Stimulated activated CD4-positive, alpha-beta T cell treated with anti-CD3 and anti-CD28 coated beads, Interleukin-4, amount 100 ng/mL, for 4 hours (primary cell): ENCODE measurements at regions not wholly inside any gene's neighbourhood (a gene's known extent, or its start where the extent isn't known, plus 50 kb on each side); places are given as distances from the start of the nearest gene placed in this dataset.

Experiments used
- DNase-seq, 2 experiments: peaks; one replicate each; pipeline ENCODE4 v3.0.0-alpha.2; 2020

DNA sequence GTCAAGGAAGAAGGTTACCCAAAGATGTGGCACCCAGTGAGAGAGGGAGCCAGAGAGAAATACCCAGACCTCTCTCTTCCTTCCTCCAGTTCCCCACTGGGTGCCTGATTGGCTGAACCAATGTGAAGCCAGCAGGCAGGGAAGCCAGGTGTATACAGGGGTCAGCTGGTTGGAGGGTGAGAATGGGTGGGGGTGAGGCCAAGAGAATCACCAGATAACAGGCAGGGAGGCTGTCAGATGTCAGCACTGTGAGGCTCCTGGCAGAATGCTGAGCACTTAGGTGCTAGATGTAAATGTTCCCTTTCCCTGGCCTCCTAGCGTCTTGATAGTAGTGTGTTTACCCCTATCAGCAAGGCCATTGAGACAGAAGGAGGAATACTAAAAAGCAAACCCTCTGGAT lies 104.0 kb upstream of the MGAT5 start:
- no peak for DNase-seq

DNA sequence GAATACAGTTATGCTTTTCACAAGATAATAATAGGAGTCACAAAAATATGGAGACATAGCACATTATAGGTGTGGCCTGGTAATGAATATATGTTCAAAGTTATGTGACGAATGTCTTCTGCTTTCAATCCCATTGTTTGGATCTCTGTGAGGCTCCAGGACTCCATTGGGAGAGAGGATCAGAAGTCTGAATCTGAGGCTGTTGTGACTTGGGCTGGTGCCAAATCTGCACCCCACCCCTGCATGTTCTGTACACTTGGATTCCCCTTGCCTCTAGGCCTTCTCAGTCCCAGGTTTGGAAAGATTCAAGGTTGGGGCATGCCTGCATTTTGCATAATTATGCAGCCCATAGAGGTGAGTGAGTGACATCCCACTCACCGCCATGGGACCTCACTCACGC lies 103.1 kb upstream of the MGAT5 start:
- no peak for DNase-seq

DNA sequence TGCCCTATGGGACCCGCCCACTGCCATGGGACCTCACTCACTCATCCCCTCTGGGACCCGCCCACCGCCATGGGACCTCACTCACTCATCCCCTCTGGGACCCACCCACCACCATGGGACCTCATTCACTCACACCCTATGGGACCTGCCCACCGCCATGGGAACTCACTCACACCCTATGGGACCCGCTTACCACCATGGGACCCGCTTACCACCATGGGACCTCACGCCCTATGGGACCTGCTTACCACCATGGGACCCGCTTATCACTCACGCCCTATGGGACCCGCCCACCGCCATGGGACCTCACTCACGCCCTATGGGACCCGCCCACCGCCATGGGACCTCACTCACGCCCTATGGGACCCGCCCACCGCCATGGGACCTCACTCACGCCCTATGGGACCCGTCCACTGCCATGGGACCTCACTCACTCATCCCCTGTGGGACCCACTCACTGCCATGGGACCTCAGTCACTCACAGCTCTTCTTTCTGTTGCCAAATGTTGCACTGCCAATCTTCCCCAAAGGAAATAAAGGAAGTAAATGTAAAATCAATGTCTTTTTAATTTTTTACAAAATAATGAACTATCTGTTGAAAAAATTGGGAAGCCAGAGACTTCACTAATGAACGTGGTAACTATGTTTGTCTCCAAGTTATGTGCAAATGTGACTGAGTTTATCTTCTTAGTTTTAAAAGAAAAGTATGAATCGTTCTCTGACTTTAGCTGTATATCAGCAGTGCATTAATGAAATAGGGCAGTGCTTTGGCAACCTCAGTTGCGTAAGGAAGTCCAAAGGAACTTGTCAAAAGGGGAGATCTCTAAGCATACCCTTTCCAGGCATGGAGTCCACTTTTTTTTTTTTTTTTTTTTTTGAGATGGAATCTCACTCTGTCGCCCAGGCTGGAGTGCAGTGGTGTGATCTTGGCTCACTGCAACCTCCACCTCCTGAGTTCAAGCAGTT lies 101.5 kb upstream of the MGAT5 start:
- no peak for DNase-seq

DNA sequence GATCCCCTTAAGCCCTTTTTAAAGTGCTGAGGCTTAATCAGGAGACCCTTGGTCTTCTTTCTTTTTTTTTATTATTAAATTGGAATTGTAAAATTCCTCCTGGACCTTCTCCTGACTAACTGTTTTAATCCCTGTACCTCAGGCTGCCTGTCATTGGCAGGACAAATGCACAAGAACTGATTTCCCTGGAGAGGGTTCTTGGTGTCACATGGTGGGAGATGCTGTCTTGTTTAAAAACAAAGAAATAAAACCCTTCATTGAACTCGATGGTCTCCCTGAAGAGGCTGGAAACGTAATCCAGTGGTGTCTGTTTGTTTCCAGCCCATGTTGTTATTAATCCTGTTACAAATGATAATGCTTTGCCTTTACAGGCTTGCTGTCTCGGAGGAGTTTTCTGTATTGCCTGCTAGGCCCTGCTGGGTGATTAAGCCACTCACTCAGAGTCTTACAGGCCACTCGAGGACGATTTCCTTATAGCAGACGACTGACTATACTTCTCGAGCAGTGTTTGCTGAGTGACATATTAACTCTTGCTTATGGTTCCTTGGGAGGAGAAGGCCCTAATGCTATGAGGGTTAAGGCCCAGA lies 100.5 kb upstream of the MGAT5 start:
- DNase-seq = no peak

DNA sequence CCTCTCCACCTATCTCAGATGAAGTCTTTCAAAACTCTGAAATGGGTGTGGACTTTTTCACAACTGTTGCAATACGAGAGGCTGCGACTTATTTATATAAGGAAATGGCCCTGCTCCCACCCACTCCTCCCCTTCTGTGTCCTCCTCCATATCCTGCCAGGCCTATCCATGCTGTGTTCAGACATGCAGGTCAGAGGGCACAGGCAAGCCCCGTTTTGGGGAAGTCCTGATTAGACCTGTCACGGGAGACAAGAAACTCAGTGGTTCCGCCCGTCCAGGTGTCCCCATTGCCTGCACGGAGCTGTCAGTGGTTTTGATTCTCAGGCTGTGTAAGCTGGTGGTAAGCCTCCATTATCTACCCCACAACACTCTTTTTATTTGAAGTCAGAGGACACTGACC lies 99.6 kb upstream of the MGAT5 start:
- DNase-seq = no peak

DNA sequence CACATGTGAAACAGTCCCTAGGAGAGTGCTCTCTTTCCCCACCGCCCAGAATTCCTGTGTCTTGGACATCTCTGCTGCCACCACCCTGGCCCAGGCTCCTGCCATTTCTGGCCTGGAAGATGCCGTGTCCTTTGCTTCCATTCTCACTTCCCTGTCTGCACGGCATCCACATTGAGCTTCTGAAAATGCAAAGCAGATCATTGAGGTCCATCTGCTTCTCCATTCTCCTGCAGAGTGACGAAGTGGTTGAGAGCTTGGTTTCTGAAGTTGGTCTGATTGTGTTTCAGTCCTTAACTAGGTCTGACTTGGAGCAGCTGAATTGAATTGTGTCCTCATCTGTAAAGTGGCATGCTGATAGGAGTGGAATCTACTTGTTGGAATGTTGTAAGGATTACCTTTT lies 98.7 kb upstream of the MGAT5 start:
- DNase-seq = no peak

DNA sequence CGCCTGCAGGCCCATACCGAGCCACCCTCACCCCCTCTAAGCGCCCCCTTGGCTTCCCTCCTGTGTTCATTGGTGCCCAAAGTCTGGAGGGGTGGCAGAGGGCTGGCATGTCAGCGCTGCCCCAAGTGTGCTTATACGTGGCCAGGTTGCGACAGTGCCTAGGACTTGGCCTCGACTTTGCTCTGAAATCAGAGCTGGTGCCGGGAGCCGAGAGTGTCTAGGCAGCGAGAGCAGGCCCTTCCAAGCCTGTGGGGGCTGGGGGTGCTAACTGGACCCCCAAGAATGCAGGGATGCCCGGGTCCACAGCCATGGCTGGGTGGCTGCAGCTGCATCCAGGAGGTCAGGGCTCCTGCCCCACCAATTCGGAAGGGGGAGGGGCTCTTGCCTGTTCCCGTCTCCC lies 95.6 kb upstream of the MGAT5 start:
- no peak for DNase-seq

DNA sequence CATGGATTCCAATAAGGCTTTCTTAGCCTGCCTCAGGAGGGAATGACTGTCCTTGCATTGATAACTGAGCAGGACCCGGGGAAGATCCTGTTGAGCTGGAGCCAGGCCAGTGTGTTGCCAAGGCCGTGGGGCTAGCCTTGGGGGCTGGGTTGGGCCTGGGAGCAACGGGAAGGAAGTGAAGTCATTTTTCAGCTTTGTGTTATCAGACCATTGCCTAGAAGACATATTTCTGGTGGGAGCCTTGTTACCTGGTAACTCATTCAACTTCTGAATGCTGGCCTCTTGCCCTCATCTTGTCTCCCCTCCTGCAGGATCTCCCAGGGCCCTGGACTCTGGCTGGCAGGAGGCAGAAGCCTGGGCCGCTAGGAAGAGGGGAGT lies 92.7 kb upstream of the MGAT5 start:
- DNase-seq = no peak

DNA sequence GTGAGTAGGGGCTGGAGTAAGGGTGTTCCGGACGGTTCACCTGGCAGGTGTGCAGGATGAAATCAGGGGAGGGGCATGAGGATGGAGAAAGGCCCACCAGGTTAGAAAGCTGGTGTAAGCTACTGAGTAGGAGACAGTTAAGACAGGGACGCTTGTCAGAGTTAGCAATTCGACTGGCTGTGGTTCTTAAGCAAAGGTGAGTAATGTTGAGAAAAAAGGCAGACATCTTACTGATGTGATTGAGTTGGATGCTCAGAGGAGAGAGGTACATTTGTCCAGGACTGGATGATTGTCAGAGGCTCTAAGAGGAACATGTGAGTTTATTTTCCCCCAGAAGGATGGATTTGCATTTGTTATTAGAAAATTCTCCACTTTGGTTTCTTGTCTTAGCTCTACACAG lies 90.5 kb upstream of the MGAT5 start:
- no peak for DNase-seq

DNA sequence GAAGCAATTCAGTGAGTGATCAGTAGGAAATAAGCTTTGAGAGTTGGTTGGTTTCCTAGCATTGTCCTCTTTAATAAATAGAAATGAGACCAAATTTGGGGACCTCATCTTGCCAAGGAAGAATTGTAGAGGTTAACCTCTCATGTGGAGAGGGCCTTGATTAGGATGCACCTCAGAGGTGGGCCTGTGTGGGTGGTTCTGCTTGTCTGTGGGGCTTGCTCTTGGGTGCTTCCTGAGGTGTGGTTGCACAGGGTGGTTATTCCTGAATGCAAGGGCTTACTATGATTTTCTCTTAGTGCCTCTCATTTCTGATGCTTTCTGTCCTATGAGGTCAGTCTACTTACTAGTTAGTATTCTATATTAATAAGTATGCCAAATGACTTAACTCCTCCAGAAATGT lies 89.6 kb upstream of the MGAT5 start:
- DNase-seq = no peak

DNA sequence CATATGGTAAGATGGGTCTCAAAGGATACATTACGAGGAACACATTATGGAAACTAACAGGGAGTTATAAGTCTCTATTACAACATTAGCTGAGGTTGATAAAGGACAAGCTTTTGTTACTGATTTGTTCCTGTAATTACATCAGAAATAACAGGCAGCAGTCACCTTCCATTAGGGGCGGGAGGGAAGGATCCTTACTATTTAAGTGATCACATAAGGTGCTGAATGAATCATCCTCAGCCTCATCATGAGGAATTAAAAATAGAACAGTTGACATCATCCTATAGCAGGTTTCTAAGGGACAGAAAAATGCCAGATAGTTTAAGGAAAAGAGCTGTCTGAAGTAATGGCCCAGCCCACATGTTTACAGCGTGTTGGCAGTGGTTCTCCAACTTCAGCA lies 86.9 kb upstream of the MGAT5 start:
- no peak for DNase-seq

DNA sequence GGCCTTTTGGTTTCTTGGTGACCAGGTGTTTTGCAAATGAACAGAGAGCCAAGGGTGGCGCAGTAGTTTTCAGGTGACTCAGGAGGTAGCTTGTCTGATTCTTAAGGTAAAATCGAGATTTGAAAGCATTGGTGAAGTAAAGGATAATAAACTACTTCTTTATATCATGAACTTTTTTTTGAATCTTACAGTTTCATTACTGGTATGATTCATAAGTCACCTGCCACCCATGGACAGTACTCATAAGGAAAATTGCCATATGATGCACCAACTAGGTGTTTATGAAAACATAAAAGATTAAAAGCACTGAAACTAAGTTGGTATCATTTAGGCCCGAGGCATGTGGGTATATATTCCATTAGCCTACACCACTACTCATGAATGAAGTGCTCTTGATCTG lies 84.1 kb upstream of the MGAT5 start:
- DNase-seq = peak in 1 of 2 experiments; percentile 12

DNA sequence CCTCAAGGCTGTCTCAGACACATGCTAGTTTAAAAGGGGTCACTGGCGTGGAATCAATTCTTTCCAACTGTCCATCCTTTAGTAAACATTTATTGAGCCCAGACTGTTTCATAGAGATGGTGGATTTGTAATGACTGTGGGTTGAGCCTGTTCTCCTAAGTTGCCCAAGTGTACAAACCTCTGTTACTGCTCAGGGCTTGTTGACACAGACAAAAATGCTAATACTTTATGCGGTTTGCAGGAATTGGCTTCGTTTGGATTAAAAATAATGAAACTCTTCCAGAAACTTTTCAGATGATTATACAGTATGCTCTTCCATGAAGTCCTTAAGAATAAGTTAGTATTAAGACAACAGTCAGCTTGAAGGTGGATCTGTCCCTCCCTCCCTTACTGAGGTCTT lies 83.6 kb upstream of the MGAT5 start:
- DNase-seq = no peak

DNA sequence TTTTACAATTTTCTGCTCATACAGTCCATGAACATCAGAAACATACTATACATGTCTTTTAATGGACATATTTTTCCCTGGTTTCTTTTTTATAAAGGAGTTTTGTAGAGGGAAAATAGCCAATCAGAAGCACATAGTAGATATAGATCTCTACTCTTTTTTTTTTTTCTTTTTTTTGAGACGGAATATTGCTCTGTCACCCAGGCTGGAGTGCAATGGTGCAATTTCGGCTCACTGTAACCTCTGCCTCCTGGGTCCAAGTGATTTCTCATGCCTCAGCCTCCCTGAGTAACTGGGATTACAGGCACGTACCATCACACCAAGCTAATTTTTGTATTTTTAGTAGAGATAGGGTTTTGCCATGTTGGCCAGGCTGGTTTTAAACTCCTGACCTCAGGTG lies 83.2 kb upstream of the MGAT5 start:
- no peak for DNase-seq

DNA sequence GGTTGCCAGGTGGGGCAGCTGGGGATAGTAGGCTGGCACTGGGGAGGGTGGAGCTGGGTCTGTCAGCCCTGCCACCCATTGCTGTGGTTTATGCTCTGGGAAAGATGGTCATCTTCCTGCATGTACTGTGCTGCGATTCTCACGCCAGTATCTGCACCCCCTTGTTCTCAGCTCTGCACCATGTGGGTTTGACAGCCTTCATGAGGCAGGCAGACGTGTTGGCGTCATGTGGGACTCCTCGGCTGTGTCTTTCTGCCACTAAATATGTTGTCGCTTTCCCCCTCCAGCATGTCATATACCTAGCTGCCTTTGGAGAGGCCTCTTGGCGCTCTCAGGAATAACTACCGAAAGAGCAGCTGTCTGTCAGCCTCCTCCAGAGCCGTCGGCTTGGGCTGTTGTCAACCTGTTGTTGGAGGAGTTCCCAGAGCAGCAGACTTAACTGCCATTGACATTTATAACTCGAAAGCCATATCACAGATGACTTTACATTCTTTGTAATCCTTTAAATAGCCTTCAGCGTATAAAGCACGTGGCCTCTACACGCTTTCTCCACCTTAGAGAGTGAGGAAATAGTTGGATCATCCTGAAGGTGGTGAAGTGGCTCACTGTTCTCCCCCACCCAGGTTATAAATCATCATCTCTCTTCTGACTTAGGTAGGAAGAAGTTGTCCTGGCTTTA lies 80.4 kb upstream of the MGAT5 start:
- DNase-seq = no peak

DNA sequence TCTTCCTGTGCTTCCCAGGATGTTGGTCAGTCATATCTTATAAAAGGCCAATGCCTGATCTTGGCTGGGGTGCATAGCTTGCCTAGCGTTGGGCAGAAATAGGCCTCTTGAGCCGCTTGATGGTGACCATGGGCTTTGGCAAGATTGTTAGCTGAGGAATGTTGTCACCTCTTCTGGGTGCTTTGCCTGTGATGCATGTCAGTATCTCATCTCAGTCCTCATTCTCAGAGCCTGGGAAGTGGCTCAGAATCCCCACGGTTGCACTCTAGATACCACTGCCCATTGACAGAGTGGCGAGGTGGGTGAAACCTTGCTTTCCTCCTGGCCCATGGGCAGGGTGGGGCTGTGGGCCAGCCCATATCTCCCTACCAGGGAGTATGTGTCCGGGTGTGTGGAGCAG lies 79.2 kb upstream of the MGAT5 start:
- DNase-seq = no peak

DNA sequence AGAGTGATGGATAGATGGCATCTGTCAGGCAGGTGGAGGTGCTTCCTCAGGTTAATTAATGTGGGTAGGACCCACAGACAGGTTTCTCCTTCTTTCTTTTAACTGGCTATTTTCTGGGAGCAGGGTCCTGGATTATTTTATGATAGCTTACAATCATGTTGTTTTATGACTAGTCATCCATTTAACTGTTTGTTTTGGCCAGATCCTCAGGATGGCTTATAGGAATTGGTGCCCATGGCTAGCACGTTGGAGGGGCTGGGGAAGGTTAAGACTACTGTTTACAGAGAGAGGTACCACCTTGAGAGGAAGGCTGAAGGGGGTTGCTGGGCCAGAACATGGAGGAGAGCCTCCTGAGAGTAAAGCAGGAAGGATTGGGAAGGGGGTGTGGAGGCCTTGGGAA lies 78.0 kb upstream of the MGAT5 start:
- no peak for DNase-seq

DNA sequence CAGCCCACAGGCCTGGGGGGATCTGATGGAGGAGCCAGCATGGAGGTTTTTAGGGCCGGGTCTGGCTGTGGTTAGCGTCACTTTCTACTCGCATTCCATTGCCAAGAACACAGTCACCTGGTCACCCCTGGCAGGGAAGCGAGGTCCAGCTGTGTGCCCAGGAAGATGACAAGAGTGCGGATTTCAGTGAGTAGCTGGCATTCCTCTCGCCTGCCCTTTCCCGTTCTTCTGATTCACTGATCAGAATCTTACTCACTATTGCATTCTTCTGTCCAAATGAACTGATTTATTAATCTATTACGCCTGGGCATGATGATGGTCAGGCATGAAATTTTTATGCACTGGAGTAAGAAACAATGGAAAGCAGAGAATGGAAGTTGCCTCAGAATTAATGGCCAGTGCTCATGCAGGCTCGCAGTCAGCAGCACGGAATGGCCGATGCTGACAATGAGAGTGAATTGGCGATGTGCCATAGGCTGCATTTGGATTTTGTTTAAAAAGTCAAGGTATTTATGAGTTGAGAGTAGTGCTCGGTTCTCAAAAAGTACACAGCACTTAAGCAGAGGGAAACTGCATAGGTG lies 76.4 kb upstream of the MGAT5 start:
- no peak for DNase-seq

DNA sequence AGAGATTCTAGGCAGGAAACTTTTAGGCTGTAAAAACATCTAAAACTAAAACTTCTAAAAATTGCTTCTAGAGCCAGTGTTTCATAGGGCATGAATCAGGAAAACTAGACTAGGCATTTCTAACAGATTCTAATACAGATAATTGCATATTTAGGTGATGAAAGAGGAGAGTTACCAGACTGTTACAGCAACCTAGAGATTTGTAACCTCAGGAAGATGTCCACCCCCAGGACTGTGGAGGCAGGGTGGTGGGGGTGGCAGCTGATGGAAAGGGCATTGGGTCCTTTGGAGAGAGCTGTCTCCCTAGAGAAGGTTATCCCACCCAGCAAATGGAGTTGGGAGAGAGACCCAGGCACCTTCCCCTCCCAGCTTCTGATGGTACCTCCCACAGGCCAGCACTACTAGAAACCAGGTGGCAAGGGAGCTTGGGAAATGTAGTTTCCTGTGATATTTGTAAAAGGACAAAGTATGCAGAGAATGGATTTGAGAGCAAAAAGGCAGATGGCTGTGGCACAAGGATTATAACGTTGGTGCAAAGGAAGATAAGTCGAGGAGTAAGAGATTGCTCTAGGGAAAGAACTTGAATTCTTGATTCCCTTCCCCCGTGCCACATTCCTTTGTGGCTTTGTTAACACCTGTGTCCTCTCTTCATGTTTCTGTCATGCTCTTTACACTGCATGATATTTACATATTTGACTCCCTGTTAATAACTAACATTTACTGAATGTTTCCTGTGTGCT lies 75.6 kb upstream of the MGAT5 start:
- no peak for DNase-seq

DNA sequence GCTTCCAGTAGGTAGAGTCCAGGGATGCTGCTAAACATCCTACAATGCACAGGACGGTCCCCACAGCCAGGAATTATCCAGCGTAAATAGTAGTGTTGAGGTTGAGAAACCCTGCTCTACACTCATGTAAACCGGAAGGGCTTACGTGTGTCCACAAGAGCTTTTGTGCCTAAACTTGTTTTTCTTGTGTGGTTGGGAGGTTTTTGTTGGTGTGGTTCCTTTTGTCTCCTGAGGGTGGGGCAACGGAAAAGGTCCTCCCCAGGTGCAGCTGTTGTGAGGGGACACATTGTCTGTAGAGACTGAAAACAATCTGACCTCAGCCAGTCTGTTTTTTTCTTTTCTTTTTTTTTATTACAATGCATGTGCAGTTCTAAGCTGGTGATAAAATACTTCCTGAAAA lies 72.7 kb upstream of the MGAT5 start:
- DNase-seq = no peak

DNA sequence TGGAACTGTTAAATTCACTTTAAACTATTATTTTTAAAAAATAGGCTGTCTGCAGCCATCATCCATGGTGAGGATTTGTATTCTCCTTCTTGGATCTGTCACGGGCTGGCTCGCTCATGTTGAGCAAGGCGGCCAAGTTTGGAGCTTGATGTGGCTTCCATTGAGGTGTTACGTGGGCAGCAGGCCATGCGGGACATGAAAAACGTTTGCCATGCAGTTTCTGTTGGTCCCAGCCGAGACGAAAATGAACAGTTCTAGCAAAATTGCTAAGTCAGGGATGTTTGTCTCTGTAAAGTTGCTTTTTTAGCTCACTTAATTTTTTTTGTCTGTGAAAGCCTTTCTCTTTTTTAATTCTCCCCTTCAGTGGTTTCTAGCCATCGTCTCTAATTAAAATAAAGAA lies 70.2 kb upstream of the MGAT5 start:
- DNase-seq = no peak

DNA sequence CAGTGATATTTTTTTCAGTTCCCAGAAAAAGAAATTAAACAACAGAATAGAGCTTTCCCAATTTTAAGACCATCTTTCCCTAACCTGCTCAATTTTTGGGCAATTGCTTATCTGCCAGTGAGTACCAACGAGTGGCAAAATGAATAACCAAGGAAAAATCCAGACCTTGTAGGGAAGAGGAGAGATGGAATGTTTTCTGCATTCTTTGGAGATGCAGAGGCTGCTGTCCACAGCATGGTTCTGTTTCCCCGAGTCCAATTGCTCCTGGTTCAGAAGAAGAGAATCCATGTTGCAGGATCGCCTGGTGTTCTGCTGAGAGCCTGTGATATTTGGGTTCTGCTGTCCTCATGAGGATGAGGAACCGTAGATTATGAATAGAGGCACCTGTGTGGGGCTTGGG lies 68.2 kb upstream of the MGAT5 start:
- no peak for DNase-seq
